GM23338 (cell line): ENCODE measurements at regions not wholly inside any gene's neighbourhood (a gene's known extent, or its start where the extent isn't known, plus 50 kb on each side); places are given as distances from the start of the nearest gene placed in this dataset.

Experiments
- ATAC-seq: fragments of 200-7000 bp; cut with Tn5 transposase; 3 replicates; pipeline ENCODE4 v1.9.1; 2020
- DNase-seq: peaks from one replicate; pipeline ENCODE4 v3.0.0-alpha.2; 2015; ENCODE audit warnings: low spot score
- H2AFZ ChIP-seq: fragments of 200-600 bp; sonication (generic); 2 replicates; pipeline ENCODE4 v1.8.0; 2016; ENCODE audit warnings: antibody characterized with exemption, mild to moderate bottlenecking, moderate library complexity
- H3F3A ChIP-seq: fragments of 200-600 bp; sonication (generic); replicated peaks from 2 replicates; pipeline ENCODE4 v1.8.0; 2017; ENCODE audit warnings: antibody characterized with exemption, mixed run types, low read depth
- H3K27ac ChIP-seq: fragments of 200-600 bp; sonication (generic); 2 replicates; pipeline ENCODE4 v1.6.1; 2016; ENCODE audit warnings: low read depth
- H3K27me3 ChIP-seq: fragments of 200-600 bp; sonication (generic); 2 replicates; pipeline ENCODE4 v1.8.0; 2016; ENCODE audit warnings: mild to moderate bottlenecking, mixed run types, moderate library complexity; ENCODE audit not compliant: insufficient read depth
- H3K36me3 ChIP-seq: fragments of 200-600 bp; sonication (generic); 2 replicates; pipeline ENCODE4 v1.8.0; 2016; ENCODE audit warnings: mild to moderate bottlenecking; ENCODE audit not compliant: insufficient read depth
- H3K4me1 ChIP-seq: fragments of 200-600 bp; sonication (generic); 2 replicates; pipeline ENCODE4 v1.8.0; 2016; ENCODE audit warnings: mild to moderate bottlenecking, moderate library complexity; ENCODE audit not compliant: insufficient read depth
- H3K4me2 ChIP-seq: fragments of 200-600 bp; sonication (generic); 2 replicates; pipeline ENCODE4 v1.7.1; 2017; ENCODE audit warnings: mixed run types
- H3K4me3 ChIP-seq: fragments of 200-600 bp; sonication (generic); 2 replicates; pipeline ENCODE4 v1.6.1; 2016; ENCODE audit warnings: mixed run types
- H3K79me2 ChIP-seq: fragments of 200-600 bp; sonication (generic); replicated peaks from 2 replicates; pipeline ENCODE4 v1.8.0; 2017; ENCODE audit warnings: mild to moderate bottlenecking; ENCODE audit not compliant: insufficient read depth
- H3K9me2 ChIP-seq: fragments of 200-600 bp; sonication (generic); 2 replicates; pipeline ENCODE4 v1.8.0; 2017; ENCODE audit not compliant: insufficient read depth
- H4K20me1 ChIP-seq: fragments of 200-600 bp; sonication (generic); replicated peaks from 2 replicates; pipeline ENCODE4 v1.8.0; 2017; ENCODE audit warnings: mild to moderate bottlenecking; ENCODE audit not compliant: insufficient read depth
- H3K27ac Mint-ChIP-seq: 2 replicates; pipeline ENCODE4 v1.8.0; 2020; ENCODE audit warnings: inconsistent platforms, mild to moderate bottlenecking, moderate library complexity, mixed read lengths
- H3K27me3 Mint-ChIP-seq: 3 replicates; pipeline ENCODE4 v1.8.0; 2022; ENCODE audit warnings: low read depth, mild to moderate bottlenecking, moderate library complexity, mixed read lengths, inconsistent platforms; ENCODE audit not compliant: insufficient read depth, poor library complexity
- H3K36me3 Mint-ChIP-seq: 3 replicates; pipeline ENCODE4 v1.8.0; 2021; ENCODE audit warnings: low read depth, mild to moderate bottlenecking, inconsistent platforms, moderate library complexity, mixed read lengths
- H3K4me1 Mint-ChIP-seq: 3 replicates; pipeline ENCODE4 v1.8.0; 2020; ENCODE audit warnings: mild to moderate bottlenecking, inconsistent platforms, mixed read lengths
- H3K4me3 Mint-ChIP-seq: 3 replicates; pipeline ENCODE4 v1.8.0; 2021; ENCODE audit warnings: moderate library complexity, mild to moderate bottlenecking, inconsistent platforms, mixed read lengths
- H3K9me3 Mint-ChIP-seq: 3 replicates; pipeline ENCODE4 v1.8.0; 2020; ENCODE audit warnings: moderate library complexity, mild to moderate bottlenecking, inconsistent platforms, mixed read lengths
- CREB1 ChIP-seq: fragments of 250-450 bp; sonication (Bioruptor Pico); IDR thresholded peaks from 2 replicates; pipeline ENCODE4 v1.5.0; 2020; ENCODE audit warnings: low read depth, mild to moderate bottlenecking, moderate library complexity
- EZH2 ChIP-seq: fragments of 200-600 bp; sonication (generic); IDR thresholded peaks from one replicate; pipeline ENCODE4 v1.8.0; 2017; ENCODE audit warnings: antibody characterized with exemption, mild to moderate bottlenecking, low read depth; ENCODE audit not compliant: unreplicated experiment
- EZH2phosphoT487 ChIP-seq: fragments of 200-600 bp; sonication (generic); IDR thresholded peaks from one replicate; pipeline ENCODE4 v1.8.1; 2018; ENCODE audit warnings: antibody characterized with exemption; ENCODE audit not compliant: unreplicated experiment
- JUNB ChIP-seq: IDR thresholded peaks from one replicate; pipeline ENCODE4 v1.6.1; 2016; ENCODE audit warnings: antibody characterized with exemption; ENCODE audit not compliant: unreplicated experiment
- NANOG ChIP-seq: IDR thresholded peaks from 2 replicates; pipeline ENCODE4 v1.6.1; 2016; ENCODE audit warnings: antibody characterized with exemption, borderline replicate concordance
- POLR2AphosphoS5 ChIP-seq: IDR thresholded peaks from 2 replicates; pipeline ENCODE4 v1.6.1; 2016; ENCODE audit warnings: antibody characterized with exemption, low read depth
- REST ChIP-seq: IDR thresholded peaks from one replicate; pipeline ENCODE4 v1.6.1; 2018; ENCODE audit warnings: antibody characterized with exemption; ENCODE audit not compliant: unreplicated experiment
- STAT1 ChIP-seq: IDR thresholded peaks from one replicate; pipeline ENCODE4 v1.6.1; 2016; ENCODE audit warnings: antibody characterized with exemption; ENCODE audit not compliant: unreplicated experiment
- ZNF114 ChIP-seq: fragments of 250-450 bp; sonication (Bioruptor Pico); IDR thresholded peaks from 2 replicates; pipeline ENCODE4 v1.5.0; 2020; ENCODE audit warnings: mild to moderate bottlenecking, moderate library complexity
- ZNF331 ChIP-seq: fragments of 250-450 bp; sonication (Bioruptor Pico); IDR thresholded peaks from 2 replicates; pipeline ENCODE4 v1.5.0; 2020; ENCODE audit warnings: low read depth, mild to moderate bottlenecking, moderate library complexity
- TF ChIP-seq, protein P1 (sequence below): IDR thresholded peaks from 2 replicates; pipeline ENCODE4 v1.6.1; 2016; ENCODE audit warnings: antibody characterized with exemption
- TF ChIP-seq, protein P2 (sequence below): fragments of 250-450 bp; sonication (Bioruptor Pico); IDR thresholded peaks from 2 replicates; pipeline ENCODE4 v1.5.0; 2020; ENCODE audit warnings: mild to moderate bottlenecking, moderate library complexity
- TF ChIP-seq, protein P3 (sequence below), 2 experiments: fragments of 200-600 bp in 1 of 2; sonication (generic) in 1 of 2; conservative IDR thresholded peaks; 2 replicates each; pipeline versions ENCODE4 v1.5.1 to v1.6.1; 2016 to 2017; ENCODE audit warnings: antibody characterized with exemption in 2 of 2, low read depth in 2 of 2, mild to moderate bottlenecking in 2 of 2, moderate library complexity in 1 of 2

DNA sequence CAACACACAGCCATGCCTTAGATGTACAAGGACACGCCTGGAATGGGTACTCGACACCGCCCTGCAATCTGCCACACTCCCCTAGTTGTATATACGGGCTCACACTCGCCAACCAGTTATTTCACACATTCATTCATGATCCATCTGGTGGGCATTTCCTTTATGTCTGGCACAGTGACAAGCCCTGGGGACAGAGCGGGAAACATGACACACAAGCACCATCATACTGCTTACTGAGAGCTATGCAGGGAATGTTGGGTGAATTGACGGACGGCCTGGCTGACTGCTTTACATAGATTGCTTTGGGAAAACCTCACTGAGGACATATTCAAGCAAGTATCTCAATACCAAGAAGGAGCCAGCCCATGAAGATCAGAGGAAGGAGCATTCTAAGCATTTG lies 448.0 kb upstream of the SPRED2 start:
- Histone ChIP-seq H3K9me2 (no peaks in the 10 kb centered on the region; the same call in none of the 2 replicates), H3K27me3 (no peaks in the 10 kb centered on the region), H3K27ac (no peak overlapping the region), H3K36me3 (no peaks in the 10 kb centered on the region), H3F3A (no peaks in the 10 kb centered on the region), H4K20me1 (no peaks in the 10 kb centered on the region), H2AFZ (no peak overlapping the region), H3K4me2 (no peak overlapping the region), H3K79me2 (no peaks in the 10 kb centered on the region), H3K4me3 (no peak overlapping the region), H3K4me1 (peaks cover 4% of the 10 kb centered on the region; the same call in 1 of the 2 replicates)
- H3K27ac Mint-ChIP-seq, result no peak overlapping the region
- no peaks in the 10 kb centered on the region for H3K36me3 Mint-ChIP-seq
- no peaks in the 10 kb centered on the region for H3K27me3 Mint-ChIP-seq
- TF ChIP-seq ZNF331 (CRISPR knock-in tag), result no peak
- TF ChIP-seq POLR2AphosphoS5, result no peak
- TF ChIP-seq, protein P1, sequence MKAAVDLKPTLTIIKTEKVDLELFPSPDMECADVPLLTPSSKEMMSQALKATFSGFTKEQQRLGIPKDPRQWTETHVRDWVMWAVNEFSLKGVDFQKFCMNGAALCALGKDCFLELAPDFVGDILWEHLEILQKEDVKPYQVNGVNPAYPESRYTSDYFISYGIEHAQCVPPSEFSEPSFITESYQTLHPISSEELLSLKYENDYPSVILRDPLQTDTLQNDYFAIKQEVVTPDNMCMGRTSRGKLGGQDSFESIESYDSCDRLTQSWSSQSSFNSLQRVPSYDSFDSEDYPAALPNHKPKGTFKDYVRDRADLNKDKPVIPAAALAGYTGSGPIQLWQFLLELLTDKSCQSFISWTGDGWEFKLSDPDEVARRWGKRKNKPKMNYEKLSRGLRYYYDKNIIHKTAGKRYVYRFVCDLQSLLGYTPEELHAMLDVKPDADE, result no peak
- no peak for TF ChIP-seq STAT1
- TF ChIP-seq, protein P2, sequence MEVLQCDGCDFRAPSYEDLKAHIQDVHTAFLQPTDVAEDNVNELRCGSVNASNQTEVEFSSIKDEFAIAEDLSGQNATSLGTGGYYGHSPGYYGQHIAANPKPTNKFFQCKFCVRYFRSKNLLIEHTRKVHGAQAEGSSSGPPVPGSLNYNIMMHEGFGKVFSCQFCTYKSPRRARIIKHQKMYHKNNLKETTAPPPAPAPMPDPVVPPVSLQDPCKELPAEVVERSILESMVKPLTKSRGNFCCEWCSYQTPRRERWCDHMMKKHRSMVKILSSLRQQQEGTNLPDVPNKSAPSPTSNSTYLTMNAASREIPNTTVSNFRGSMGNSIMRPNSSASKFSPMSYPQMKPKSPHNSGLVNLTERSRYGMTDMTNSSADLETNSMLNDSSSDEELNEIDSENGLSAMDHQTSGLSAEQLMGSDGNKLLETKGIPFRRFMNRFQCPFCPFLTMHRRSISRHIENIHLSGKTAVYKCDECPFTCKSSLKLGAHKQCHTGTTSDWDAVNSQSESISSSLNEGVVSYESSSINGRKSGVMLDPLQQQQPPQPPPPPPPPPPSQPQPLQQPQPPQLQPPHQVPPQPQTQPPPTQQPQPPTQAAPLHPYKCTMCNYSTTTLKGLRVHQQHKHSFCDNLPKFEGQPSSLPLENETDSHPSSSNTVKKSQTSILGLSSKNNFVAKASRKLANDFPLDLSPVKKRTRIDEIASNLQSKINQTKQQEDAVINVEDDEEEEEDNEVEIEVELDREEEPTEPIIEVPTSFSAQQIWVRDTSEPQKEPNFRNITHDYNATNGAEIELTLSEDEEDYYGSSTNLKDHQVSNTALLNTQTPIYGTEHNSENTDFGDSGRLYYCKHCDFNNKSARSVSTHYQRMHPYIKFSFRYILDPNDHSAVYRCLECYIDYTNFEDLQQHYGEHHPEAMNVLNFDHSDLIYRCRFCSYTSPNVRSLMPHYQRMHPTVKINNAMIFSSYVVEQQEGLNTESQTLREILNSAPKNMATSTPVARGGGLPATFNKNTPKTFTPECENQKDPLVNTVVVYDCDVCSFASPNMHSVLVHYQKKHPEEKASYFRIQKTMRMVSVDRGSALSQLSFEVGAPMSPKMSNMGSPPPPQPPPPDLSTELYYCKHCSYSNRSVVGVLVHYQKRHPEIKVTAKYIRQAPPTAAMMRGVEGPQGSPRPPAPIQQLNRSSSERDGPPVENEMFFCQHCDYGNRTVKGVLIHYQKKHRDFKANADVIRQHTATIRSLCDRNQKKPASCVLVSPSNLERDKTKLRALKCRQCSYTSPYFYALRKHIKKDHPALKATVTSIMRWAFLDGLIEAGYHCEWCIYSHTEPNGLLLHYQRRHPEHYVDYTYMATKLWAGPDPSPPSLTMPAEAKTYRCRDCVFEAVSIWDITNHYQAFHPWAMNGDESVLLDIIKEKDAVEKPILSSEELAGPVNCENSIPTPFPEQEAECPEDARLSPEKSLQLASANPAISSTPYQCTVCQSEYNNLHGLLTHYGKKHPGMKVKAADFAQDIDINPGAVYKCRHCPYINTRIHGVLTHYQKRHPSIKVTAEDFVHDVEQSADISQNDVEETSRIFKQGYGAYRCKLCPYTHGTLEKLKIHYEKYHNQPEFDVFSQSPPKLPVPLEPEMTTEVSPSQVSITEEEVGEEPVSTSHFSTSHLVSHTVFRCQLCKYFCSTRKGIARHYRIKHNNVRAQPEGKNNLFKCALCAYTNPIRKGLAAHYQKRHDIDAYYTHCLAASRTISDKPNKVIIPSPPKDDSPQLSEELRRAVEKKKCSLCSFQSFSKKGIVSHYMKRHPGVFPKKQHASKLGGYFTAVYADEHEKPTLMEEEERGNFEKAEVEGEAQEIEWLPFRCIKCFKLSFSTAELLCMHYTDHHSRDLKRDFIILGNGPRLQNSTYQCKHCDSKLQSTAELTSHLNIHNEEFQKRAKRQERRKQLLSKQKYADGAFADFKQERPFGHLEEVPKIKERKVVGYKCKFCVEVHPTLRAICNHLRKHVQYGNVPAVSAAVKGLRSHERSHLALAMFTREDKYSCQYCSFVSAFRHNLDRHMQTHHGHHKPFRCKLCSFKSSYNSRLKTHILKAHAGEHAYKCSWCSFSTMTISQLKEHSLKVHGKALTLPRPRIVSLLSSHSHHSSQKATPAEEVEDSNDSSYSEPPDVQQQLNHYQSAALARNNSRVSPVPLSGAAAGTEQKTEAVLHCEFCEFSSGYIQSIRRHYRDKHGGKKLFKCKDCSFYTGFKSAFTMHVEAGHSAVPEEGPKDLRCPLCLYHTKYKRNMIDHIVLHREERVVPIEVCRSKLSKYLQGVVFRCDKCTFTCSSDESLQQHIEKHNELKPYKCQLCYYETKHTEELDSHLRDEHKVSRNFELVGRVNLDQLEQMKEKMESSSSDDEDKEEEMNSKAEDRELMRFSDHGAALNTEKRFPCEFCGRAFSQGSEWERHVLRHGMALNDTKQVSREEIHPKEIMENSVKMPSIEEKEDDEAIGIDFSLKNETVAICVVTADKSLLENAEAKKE (CRISPR knock-in tag), result no peak
- TF ChIP-seq EZH2, result no peak
- TF ChIP-seq JUNB, result no peak
- no peak for TF ChIP-seq ZNF114 (CRISPR knock-in tag)
- no peak for TF ChIP-seq NANOG
- TF ChIP-seq, protein P3, sequence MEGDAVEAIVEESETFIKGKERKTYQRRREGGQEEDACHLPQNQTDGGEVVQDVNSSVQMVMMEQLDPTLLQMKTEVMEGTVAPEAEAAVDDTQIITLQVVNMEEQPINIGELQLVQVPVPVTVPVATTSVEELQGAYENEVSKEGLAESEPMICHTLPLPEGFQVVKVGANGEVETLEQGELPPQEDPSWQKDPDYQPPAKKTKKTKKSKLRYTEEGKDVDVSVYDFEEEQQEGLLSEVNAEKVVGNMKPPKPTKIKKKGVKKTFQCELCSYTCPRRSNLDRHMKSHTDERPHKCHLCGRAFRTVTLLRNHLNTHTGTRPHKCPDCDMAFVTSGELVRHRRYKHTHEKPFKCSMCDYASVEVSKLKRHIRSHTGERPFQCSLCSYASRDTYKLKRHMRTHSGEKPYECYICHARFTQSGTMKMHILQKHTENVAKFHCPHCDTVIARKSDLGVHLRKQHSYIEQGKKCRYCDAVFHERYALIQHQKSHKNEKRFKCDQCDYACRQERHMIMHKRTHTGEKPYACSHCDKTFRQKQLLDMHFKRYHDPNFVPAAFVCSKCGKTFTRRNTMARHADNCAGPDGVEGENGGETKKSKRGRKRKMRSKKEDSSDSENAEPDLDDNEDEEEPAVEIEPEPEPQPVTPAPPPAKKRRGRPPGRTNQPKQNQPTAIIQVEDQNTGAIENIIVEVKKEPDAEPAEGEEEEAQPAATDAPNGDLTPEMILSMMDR (conservative IDR thresholded peaks at IDR 0.05; ENCODE audit: low read depth in 2 of 2), result no peak
- TF ChIP-seq REST, result no peak
- no peak for TF ChIP-seq EZH2phosphoT487
- TF ChIP-seq CREB1 (CRISPR knock-in tag), result no peak
- H3K4me3 Mint-ChIP-seq, result no peak overlapping the region
- H3K4me1 Mint-ChIP-seq, result peaks cover 7% of the 10 kb centered on the region; the same call in 1 of the 3 replicates
- DNase-seq (no peak), ATAC-seq (no peak)
- no peaks in the 10 kb centered on the region for H3K9me3 Mint-ChIP-seq
